ENCODE measurements at regions not wholly inside any gene's neighbourhood (a gene's known extent, or its start where the extent isn't known, plus 50 kb on each side); places are given as distances from the start of the nearest gene placed in this dataset.

DNA sequence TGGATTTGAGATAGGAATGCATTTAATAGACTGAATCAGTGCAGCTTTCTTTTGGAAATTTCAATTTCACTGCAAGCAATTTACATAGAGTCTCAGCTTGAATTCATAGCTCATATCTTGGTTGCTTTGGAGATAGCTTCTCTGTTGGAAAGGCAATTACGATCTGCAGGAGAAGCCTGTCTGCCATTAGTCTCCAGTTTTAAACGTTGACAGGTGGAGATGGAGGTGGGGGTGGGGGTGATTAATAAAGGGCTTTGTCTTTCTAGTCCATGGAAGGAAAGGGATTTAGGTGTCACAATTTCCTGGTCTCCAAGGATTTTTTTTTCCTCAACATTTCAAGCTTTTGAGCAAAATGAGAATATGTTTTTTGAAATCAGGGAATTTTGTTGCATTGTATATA is 184.7 kb downstream of the CARTPT start:
- ChIA-PET CTCF (no interaction called here), POLR2A (no interaction called here)
- TF ChIP-seq EP300 (IDR thresholded peaks at IDR 0.05) (no peak), ZC3H11A (IDR thresholded peaks at IDR 0.05) (no peak), ZSCAN20 (CRISPR knock-in tag; IDR thresholded peaks at IDR 0.05) (no peak)
- peaks cover 13% of the 10 kb centered on the region; the same call in 1 of the 3 replicates for H3K4me1 ChIP-seq
- no peak overlapping the region for H3K4me3 ChIP-seq
- no peaks in the 10 kb centered on the region for H3K9me3 ChIP-seq
- no peak for DNase-seq (ENCODE audit: low read depth in 1 of 2, low spot score in 1 of 2)
- no peak overlapping the region for H3K27ac ChIP-seq
- FAIRE-seq: no peak
- no peak for ATAC-seq
- WGBS (ENCODE audit: missing lambda C conversion rate): 46% methylated on average over 2 of the region's 2 CpGs
- no peak overlapping the region for H3K4me2 ChIP-seq

DNA sequence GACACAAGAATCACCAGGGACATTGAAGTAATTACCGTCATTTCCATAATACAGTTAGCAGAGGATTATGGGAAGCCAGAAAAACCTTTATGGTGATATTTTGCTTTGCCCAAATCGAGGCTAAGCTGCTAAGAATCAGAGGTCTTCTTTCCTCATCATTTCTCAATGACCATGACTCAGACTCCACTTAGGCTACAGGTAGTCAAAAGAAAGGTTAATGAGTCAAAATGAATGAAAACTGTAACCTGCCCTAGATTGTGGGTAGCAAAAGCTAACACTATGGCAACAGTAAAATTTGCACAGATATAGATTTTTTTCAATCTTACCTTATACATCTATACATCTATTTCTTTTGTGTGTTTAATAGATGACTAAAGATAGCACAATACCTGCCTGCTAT is 185.8 kb downstream of the CARTPT start:
- DNase-seq (ENCODE audit: low read depth in 1 of 2, low spot score in 1 of 2) (no peak), ATAC-seq (no peak), FAIRE-seq (no peak)
- CTCF ChIA-PET: no interaction called here
- Histone ChIP-seq H3K4me1 (peaks cover 13% of the 10 kb centered on the region; the same call in 1 of the 3 replicates), H3K9me3 (no peaks in the 10 kb centered on the region), H3K27ac (no peak overlapping the region), H3K4me2 (no peak overlapping the region), H3K4me3 (no peak overlapping the region)
- POLR2A ChIA-PET: interaction anchor here (0.6 kb wide), 1 partner anchor 258 kb away, joined by 4 read pairs; no protein-coding TSS in a partner anchor
- WGBS (ENCODE audit: missing lambda C conversion rate): 64% methylated on average over 2 of the region's 2 CpGs
- TF ChIP-seq GATA3 (IDR thresholded peaks at IDR 0.05; ENCODE audit: borderline replicate concordance) (no peak), PHF8 (IDR thresholded peaks at IDR 0.05; ENCODE audit: borderline replicate concordance, low read depth) (no peak), ZFP36 (IDR thresholded peaks at IDR 0.05; ENCODE audit: borderline replicate concordance, partially characterized antibody) (no peak), FOXS1 (CRISPR knock-in tag; IDR thresholded peaks at IDR 0.05) (no peak), ZNF302 (CRISPR knock-in tag; IDR thresholded peaks at IDR 0.05) (no peak), ESRRA (IDR thresholded peaks at IDR 0.05; ENCODE audit: borderline replicate concordance, low read length) (no peak), RARB (CRISPR knock-in tag; IDR thresholded peaks at IDR 0.05) (no peak), RFX5 (IDR thresholded peaks at IDR 0.05) (no peak), CHD4 (IDR thresholded peaks at IDR 0.05; ENCODE audit: borderline replicate concordance) (no peak), CHD2 (IDR thresholded peaks at IDR 0.05; ENCODE audit: low read length, partially characterized antibody) (no peak), ZC3H11A (IDR thresholded peaks at IDR 0.05) (no peak), FOSB (CRISPR knock-in tag; IDR thresholded peaks at IDR 0.05) (no peak), ZSCAN20 (CRISPR knock-in tag; IDR thresholded peaks at IDR 0.05) (no peak), POLR2AphosphoS2 (conservative IDR thresholded peaks at IDR 0.05; ENCODE audit: low read length) (no peak), CEBPB (IDR thresholded peaks at IDR 0.05) (no peak), EHF (CRISPR knock-in tag; IDR thresholded peaks at IDR 0.05) (no peak)
- TF ChIP-seq, protein P1, sequence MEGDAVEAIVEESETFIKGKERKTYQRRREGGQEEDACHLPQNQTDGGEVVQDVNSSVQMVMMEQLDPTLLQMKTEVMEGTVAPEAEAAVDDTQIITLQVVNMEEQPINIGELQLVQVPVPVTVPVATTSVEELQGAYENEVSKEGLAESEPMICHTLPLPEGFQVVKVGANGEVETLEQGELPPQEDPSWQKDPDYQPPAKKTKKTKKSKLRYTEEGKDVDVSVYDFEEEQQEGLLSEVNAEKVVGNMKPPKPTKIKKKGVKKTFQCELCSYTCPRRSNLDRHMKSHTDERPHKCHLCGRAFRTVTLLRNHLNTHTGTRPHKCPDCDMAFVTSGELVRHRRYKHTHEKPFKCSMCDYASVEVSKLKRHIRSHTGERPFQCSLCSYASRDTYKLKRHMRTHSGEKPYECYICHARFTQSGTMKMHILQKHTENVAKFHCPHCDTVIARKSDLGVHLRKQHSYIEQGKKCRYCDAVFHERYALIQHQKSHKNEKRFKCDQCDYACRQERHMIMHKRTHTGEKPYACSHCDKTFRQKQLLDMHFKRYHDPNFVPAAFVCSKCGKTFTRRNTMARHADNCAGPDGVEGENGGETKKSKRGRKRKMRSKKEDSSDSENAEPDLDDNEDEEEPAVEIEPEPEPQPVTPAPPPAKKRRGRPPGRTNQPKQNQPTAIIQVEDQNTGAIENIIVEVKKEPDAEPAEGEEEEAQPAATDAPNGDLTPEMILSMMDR (IDR thresholded peaks at IDR 0.05): no peak
- TF ChIP-seq, protein P2, sequence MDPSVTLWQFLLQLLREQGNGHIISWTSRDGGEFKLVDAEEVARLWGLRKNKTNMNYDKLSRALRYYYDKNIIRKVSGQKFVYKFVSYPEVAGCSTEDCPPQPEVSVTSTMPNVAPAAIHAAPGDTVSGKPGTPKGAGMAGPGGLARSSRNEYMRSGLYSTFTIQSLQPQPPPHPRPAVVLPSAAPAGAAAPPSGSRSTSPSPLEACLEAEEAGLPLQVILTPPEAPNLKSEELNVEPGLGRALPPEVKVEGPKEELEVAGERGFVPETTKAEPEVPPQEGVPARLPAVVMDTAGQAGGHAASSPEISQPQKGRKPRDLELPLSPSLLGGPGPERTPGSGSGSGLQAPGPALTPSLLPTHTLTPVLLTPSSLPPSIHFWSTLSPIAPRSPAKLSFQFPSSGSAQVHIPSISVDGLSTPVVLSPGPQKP (IDR thresholded peaks at IDR 0.05; ENCODE audit: low read depth, low read length): no peak
- TF ChIP-seq, protein P3, sequence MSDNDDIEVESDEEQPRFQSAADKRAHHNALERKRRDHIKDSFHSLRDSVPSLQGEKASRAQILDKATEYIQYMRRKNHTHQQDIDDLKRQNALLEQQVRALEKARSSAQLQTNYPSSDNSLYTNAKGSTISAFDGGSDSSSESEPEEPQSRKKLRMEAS (IDR thresholded peaks at IDR 0.05): no peak

DNA sequence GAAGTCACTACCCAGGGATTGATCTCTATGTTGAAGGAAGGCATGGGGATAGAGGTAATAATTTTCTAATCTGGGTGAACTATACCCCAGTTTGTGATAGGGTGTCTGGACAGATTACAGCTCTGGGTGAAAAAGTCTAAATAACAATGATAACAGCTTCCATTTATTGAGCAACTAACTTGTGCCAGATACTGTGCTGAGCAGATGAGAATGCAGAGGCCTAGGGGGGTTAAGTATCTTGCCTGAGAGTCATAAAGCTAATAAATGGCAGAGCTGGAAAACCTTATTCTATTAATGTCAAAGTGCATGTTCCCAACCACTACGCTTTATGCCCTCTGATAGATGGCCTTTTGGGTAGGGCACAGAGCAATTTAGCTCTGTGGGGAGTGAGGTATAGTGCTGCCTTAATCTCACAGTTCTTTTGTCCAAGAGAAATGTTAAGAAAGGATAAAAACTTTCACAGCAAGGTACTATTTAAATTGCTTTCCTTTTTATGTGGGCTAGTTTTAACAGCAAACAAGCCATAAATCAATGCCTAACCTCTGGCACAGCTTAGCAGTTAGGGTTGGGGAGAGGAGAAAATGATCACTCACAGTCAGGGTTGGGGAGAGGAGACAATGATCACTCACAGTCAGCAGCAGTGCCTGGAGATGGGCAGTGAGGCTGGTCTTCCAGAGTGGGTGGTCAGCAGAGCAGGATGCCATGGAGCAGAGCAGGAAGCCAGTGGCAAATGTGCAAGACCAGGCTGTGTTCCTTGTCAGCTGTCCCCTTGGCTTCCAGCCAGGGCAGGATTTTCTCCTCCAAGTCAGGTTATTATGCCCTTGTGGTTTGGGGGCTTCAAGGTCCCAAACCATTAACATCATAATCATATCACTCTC is 187.0 kb downstream of the CARTPT start:
- Histone ChIP-seq H3K4me1 (peaks cover 13% of the 10 kb centered on the region; the same call in 1 of the 3 replicates), H3K4me3 (no peak overlapping the region), H3K9me3 (no peaks in the 10 kb centered on the region), H3K27ac (peak overlapping the region in 1 of 2 experiments; percentile 41; a peak in 3 of 6 replicates), H3K4me2 (no peak overlapping the region)
- TF ChIP-seq ZSCAN20 (CRISPR knock-in tag; IDR thresholded peaks at IDR 0.05) (no peak), ESRRA (IDR thresholded peaks at IDR 0.05; ENCODE audit: borderline replicate concordance, low read length) (no peak)
- 86% methylated on average over 1 of the region's 1 CpG for WGBS (ENCODE audit: missing lambda C conversion rate)
- ATAC-seq (no peak), DNase-seq (ENCODE audit: low read depth in 1 of 2, low spot score in 1 of 2) (no peak), FAIRE-seq (no peak)
- ChIA-PET CTCF (interaction anchor here (0.6 to 1.1 kb wide), 2 partner anchors 116 to 1293 kb away, joined by 3 read pairs; no protein-coding TSS in a partner anchor), POLR2A (no interaction called here)

All from A549 (cell line).